ENCODE measurements at regions not wholly inside any gene's neighbourhood (a gene's known extent, or its start where the extent isn't known, plus 50 kb on each side); places are given as distances from the start of the nearest gene placed in this dataset.

DNA sequence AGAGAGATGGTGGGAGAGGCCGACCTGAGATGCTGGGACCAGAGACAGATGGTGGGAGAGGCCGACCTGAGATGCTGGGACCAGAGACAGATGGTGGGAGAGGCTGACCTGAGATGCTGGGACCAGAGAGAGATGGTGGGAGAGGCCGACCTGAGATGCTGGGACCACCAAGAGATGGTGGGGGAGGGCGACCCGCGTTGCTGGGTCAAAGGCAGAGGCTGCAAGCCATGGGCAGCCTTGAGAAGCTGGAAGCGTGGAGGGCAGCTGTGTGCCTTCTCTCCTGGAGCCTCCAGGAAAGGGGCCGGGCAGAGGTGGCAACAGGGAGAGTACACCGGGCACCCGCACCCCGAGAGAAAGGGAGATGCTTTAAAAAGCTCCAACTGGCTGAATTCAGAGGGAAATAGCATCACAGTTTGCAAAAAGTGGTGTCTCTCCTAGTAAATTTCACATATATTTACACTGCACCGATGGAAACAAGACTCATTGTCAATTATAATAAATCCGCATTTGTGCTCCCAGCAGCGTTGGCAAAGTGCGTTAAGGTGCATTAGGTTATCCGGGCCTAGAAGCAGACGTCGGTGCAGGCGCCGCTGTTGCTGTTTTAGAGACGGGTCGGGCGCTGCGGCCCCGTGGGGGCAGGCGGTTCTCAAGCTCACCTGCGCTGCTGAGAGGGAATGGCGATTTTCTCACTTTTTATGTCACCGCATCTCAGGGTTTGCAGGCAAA is 132.4 kb downstream of the DLL1 start:
- FAIRE-seq (no peak), DNase-seq (ENCODE audit: insufficient read length, low spot score) (no peak)
- TF ChIP-seq CTCF (IDR thresholded peaks at IDR 0.05; ENCODE audit: insufficient read depth, missing control alignments) = no peak

- DNase-seq (ENCODE audit: insufficient read length, low spot score) (no peak), FAIRE-seq (no peak)
- TF ChIP-seq CTCF (IDR thresholded peaks at IDR 0.05; ENCODE audit: insufficient read depth, missing control alignments) = no peak
Measured at GRCh38 chr6:170157567-170158218, 133.2 kb downstream of the DLL1 start.

- TF ChIP-seq CTCF (IDR thresholded peaks at IDR 0.05; ENCODE audit: insufficient read depth, missing control alignments) = no peak
- no peak for FAIRE-seq
- DNase-seq (ENCODE audit: insufficient read length, low spot score) = no peak
Measured at GRCh38 chr6:170156448-170157375, 134.2 kb downstream of the DLL1 start.

DNA sequence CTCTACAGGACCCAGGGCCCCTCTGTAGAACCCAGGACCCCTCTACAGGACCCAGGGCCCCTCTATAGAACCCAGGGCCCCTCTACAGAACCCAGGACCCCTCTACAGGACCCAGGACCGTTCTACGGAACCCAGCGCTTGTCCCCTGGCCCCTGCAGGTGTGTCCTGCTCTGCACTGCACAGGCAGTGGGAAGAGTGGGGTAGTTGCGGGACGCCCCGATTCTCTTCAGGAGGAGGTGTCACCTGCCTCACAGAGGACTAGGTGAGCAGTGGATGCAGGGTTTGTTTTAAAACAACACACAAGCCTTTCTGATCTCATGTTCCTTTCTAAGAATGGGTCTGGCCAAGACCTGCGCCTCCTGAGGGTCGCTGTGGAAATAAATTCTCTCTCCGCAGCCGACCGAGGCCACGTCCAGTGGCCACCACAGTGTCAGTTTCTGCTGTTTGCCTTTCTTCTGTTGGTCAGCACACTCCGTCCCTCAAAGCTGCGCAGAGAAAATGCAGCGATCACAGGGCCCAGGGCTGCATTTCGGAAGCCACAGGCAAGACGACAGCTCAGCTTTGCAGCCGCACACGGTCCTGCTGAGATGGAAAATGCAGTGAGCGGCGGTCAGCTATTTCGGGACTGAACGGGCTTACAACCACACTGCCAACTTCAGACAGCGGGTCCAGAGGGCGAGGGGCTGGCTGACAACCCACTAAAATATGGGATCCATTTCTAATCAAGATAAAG is 135.2 kb downstream of the DLL1 start:
- FAIRE-seq = no peak
- TF ChIP-seq CTCF (IDR thresholded peaks at IDR 0.05; ENCODE audit: insufficient read depth, missing control alignments) = no peak

GRCh38 chr6:170153436-170154319 is 137.2 kb downstream of the DLL1 start:
- TF ChIP-seq CTCF (IDR thresholded peaks at IDR 0.05; ENCODE audit: insufficient read depth, missing control alignments) = no peak
- no peak for FAIRE-seq
- DNase-seq (ENCODE audit: insufficient read length, low spot score) = no peak

More for the DNA sequence above, 135.2 kb downstream of the DLL1 start:
- DNase-seq (ENCODE audit: insufficient read length, low spot score) = no peak

DNA sequence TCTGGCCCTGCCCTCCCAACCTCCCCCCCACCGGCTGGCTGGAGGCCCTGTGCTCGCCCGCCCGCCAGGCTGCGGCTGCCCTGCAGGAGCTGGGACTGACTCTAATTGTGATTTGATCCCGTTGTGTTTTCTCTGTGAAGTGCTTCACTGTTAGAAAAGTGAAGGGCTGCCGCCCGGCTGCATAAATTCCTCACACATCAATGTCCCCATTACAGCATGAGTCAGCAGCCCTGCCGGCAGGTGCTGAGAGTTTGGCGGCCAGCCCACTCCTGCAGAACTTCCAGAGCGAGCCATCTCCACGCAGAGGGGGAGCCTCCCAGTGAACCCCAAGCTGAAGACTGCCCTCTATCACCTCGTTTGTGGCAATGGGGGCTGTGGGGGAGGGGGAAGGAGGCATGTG is 137.9 kb downstream of the DLL1 start:
- FAIRE-seq = no peak
- no peak for TF ChIP-seq CTCF (IDR thresholded peaks at IDR 0.05; ENCODE audit: insufficient read depth, missing control alignments)
- no peak for DNase-seq (ENCODE audit: insufficient read length, low spot score)
